Hematopoietic multipotent progenitor cell (in vitro differentiated cells): ENCODE measurements at regions not wholly inside any gene's neighbourhood (a gene's known extent, or its start where the extent isn't known, plus 50 kb on each side); places are given as distances from the start of the nearest gene placed in this dataset.

ENCODE experiments used
- DNase-seq, 3 donors: peaks; one replicate each; pipeline ENCODE4 v3.0.0-alpha.2; 2011 to 2015; ENCODE audit warnings: low read depth in 2 of 3, low spot score in 2 of 3

DNA sequence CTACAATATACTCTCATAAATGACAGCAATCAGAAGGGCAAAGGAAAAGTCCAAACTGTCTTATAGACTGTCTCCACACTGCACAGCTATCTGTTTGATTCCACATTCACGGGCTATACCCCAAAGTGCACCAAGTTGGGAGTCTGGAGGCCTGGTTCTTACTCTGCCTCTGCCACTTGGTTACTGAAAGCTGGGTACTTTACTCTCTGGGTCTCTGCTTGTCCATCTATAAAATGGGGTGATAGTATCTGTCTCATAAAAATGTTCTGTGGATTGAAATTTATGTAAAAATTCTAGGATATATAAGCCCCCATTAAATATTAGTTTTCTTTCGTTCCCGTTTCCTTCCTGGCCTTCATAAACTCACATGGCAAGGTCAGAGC lies 86.5 kb downstream of the CD164 start:
- no peak for DNase-seq

GRCh38 chr6:109295109-109295773 lies 87.0 kb downstream of the CD164 start:
- DNase-seq, result no peak

DNA sequence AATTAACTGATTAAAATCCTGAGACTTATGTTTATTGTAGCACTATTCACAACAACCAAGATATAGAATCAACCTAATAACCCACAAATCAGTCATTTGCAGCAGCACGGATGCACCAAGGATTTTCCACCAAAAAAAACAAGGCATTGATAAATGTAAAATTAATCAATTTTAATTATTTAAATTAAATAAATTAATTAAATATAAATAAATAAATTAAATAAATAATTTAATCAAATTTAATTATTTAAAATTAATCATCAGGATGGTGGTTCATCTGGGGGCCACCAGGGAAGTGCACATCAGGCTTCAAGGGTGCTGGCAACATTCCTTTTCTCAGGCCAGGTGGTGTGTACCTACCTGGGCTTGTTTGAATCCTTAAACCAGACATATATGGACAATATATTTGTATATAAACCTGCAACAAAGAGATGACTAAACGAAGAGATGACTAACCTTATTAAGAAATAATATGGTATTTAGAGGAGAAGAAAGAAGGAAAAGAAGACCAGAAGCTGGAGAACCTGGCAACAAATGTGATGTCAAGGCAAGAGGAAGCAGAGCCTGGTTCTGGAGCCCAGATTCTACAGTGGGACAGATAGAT lies 89.2 kb downstream of the CD164 start:
- DNase-seq, result no peak

GRCh38 chr6:109292420-109292819 lies 89.8 kb downstream of the CD164 start:
- no peak for DNase-seq

- DNase-seq, result no peak
These were observed 90.4 kb downstream of the CD164 start for GRCh38 chr6:109291902-109292301.

DNA sequence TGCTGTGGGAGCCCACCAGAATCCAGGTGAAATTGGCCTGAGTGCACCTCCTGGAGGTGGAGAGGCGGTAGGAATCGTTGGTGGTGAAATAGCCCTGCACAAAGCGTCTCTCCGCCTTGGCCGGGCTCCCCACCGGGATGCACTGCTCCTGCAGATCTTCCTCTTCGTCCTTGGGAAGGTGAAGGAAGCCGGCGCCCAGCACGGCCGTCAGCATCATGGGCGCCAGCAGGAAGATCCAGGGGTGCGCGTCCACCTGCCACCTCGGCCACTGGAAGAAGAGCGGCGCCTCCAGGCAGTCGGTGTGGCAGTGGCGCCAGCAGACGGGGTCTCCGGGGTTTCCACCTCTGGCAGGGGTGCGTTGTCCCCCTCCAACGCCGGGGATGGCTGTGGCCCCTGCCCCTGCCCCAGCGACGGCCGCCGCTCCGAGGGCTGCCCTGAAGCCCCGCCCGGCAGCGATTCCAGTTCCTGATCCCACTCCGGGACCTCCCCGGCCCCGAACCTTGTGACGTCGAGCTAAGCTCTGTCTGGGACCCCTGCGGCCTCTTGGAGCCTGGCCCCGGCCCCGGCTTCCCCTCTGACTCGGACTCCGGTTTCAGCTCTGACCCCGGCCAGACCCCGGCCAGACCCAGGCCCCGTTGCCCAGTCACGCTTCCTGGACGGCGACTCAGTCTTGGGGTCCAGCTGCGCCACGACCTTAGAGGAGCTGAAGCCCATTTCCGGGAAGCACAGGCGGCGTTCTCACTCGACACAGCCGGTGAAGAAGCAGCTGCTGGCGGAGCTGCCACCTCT lies 91.9 kb downstream of the CD164 start:
- DNase-seq, result no peak

DNA sequence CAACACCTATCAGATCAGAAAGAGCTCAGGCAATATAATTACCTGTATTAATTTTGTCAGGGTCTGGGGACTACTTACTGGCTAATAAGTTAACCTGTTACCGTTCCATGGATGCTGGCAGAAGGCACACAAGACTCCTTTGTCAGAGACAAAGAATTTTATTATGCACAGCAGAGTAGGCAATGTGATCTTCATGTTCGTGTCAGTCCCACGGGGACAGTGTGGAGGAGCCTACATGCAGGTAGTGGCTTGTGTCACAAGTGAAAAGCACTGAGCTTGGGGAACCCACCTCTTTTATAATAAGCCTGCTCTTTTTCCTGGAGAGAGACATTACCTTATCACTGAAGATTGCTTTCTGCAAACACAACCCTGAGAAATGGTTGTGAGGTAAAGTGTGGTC lies 96.9 kb downstream of the CD164 start:
- DNase-seq, result no peak

- DNase-seq, result peak in 1 of 3 donors; percentile 55
These were observed 97.6 kb downstream of the CD164 start for GRCh38 chr6:109284675-109285074.

DNA sequence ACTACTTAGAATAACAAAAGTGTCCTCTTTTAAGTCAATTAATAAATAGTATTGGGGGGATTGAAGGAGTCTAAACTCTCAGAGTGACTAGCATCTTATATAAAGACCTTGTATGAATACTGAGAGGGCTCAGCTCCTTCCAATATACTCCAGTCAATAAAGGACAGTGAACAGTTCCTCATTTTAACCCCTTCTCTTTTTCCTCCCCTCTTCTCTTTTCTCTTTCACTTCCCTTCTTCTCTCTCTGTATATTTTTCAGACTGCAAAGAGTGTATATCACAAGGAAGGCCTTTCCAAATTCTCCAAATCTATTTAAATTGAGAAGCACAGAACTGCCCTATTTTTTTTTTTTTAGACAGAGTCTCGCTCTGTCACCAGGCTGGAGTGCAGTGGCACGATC lies 99.5 kb downstream of the CD164 start:
- DNase-seq, result no peak

DNA sequence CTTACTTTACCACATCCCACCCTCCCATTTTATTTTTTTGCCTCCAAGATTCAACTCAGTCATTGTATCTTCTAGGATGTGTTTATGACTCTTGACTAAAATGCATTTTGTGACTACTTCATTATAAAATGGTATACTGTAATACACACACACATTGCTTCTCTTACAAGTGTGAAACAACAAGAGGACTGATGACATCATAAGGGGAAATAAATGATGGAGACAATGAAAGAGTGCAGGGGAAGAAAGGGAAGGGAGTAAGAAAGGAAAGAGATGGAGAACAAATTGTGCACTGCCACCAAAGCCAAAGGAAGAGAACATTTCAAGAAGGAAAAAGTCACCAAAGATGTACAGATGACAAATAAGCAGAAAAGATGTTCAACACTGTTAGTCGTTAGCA lies 102.6 kb downstream of the CD164 start:
- DNase-seq, result no peak

GRCh38 chr6:109271622-109272021 lies 110.6 kb downstream of the CD164 start:
- no peak for DNase-seq

DNA sequence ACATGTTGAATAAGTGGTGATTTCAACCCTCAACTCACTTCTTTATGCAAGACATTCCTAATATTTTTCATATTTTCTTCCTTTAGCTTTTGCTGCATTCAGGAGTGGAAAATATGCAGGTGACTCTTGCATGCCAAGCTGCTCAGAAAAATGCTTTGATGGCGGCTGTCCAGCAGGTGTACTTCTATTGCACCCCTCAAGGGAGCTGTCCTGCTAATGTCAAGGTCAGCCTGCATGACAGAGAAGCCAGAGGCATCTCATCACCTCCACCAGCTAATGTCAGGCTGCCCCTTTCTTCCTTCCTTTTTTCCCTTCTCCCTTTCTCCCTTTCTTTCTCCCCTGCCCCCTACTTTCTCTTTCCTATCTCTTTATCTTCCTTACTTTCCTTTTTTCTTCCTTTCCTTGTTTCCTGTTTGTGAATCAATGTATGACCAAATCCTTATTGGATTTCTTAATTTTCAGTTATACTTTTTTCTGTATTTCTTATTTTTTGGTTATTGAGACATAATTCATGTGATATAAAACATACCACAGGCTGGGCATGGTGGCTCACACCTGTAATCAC lies 112.2 kb downstream of the CD164 start:
- DNase-seq, result no peak

GRCh38 chr6:109269057-109269456 lies 113.2 kb downstream of the CD164 start:
- DNase-seq, result no peak

DNA sequence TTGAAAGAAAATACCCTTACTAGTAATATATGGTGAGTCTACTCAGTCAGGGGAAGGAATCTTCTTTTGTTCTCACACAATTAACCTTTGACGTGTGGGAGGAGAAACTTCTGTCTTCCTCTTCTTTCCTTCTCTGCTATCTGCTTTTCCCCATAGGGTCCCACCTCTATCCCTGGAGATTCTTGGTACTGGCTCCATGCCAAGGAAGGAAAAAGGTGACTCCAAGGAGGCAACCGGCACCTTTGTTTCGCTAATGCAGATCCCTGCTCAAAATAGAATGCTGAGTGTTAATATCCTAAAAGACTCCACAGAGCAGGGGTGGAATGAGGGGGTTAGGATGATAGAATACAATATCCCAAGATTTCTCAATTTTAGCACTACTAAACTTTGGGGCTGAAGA lies 116.7 kb downstream of the CD164 start:
- DNase-seq, result no peak

DNA sequence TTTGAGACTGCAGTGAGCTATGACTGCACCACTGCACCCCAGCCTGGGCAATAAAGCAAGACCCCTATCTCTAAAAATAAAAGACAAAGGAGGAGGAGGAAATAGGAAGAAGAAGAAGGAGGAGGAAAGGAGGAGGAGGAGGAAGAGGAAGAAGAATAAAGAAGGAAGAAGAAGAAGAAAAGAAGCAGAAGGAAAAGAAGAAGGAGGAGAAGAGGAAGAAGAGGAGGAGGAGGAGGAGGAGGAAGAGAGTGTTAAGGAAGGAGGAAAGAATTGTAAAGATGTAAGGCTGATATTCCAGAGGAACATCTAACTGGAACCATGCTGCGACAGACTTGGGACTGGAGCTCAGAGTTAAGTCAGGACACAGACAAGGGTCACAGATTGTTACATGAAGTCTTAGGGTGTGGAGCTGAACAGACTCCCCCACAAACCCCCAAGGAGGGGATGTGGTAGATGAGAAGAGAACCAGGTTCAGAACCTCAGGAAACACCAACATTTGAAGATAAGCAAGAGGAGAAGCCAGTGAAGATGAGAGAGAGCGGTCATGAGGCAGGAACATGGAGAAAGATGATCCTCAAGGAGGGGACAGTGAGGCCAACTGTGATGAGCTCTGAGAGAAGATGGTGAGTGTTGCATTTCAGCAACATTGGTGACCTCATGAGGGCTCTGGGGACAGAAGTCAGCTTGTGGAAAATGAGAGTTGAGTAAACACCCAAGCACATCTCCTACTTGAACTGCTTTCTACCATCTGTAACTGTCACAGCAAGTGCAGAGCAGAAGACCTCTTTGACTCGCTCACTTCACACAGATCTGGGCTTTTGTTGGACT lies 118.2 kb downstream of the CD164 start:
- no peak for DNase-seq

DNA sequence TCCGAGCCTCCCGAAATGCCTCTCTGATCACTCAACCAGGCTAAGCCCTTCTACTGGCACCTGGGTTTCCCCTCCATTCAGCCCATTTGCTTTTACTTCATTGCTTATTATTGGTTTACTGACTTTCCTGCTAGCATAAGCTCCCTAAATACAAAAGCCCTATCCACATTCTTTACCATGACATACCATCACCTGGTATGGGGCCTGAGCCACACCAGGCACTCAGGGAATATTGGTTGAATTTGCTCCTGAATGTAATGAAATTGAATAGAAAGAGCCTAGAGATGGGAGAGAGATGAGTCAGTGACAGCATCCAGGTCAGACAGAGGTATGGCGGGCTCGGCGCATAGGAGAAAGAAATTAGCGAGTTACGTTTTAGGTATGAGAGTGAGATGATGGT lies 120.0 kb downstream of the CD164 start:
- DNase-seq, result no peak

- DNase-seq, result no peak
These were observed 120.5 kb downstream of the CD164 start for GRCh38 chr6:109261811-109262210.

GRCh38 chr6:109260701-109261100 lies 121.6 kb downstream of the CD164 start:
- no peak for DNase-seq

- DNase-seq, result no peak
These were observed 122.1 kb downstream of the CD164 start for GRCh38 chr6:109260126-109260525.

GRCh38 chr6:109258129-109258528 lies 124.1 kb downstream of the CD164 start:
- DNase-seq, result no peak

- DNase-seq, result no peak
These were observed 124.8 kb downstream of the CD164 start for GRCh38 chr6:109257494-109257893.
